Mesodermal cell (in vitro differentiated cells): ENCODE measurements at regions not wholly inside any gene's neighbourhood (a gene's known extent, or its start where the extent isn't known, plus 50 kb on each side); places are given as distances from the start of the nearest gene placed in this dataset.

Experiments used
- H3K27ac ChIP-seq: 2 replicates; pipeline ENCODE4 v1.7.0; 2013; ENCODE audit warnings: mild to moderate bottlenecking, low read depth, low read length, moderate library complexity; ENCODE audit not compliant: severe bottlenecking
- H3K36me3 ChIP-seq: 2 replicates; pipeline ENCODE4 v1.7.1; 2013; ENCODE audit warnings: mild to moderate bottlenecking, low read length, moderate library complexity; ENCODE audit not compliant: control insufficient read depth, insufficient read depth
- H3K4me1 ChIP-seq: one replicate; pipeline ENCODE4 v1.7.1; 2013; ENCODE audit warnings: mild to moderate bottlenecking, low read length; ENCODE audit not compliant: insufficient read depth, control insufficient read depth, poor library complexity, severe bottlenecking
- H3K4me3 ChIP-seq: 2 replicates; pipeline ENCODE4 v1.7.0; 2013; ENCODE audit warnings: low read length, control low read depth, mild to moderate bottlenecking; ENCODE audit not compliant: insufficient read depth, poor library complexity, severe bottlenecking; ENCODE audit errors: extremely low read depth
- H3K9me3 ChIP-seq: 2 replicates; pipeline ENCODE4 v1.7.1; 2013; ENCODE audit warnings: mild to moderate bottlenecking, low read length, moderate library complexity; ENCODE audit not compliant: control insufficient read depth
- WGBS, 2 experiments: methylation state at CpG; one replicate each; pipeline ENCODE4 v1.1.5; 2013; ENCODE audit warnings: missing lambda C conversion rate in 2 of 2; ENCODE audit not compliant: insufficient coverage in 2 of 2; 5-methylcytosine and 5-hydroxymethylcytosine counted together

DNA sequence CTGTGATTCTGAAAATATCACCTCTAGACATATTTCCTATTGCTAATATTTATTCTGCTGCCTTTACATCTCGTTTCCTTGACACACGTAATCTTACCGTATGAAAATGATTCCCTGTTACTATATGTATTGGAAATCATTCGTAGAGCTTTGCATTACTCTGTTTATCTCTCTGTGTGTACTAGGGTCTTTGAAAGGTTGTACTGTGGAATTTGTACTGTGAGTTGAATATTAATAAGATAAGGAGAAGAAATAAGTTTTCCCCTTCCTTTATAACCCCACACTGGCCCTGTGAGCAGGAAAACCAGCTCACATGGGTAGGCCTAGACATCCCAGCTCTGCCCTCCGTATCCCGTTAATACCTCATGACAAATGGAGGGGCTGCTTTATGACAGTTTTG lies 354.9 kb downstream of the KLF5 start:
- Histone ChIP-seq H3K9me3 (no peaks in the 10 kb centered on the region), H3K27ac (no peak overlapping the region), H3K4me1 (no peaks in the 10 kb centered on the region), H3K4me3 (no peak overlapping the region), H3K36me3 (no peaks in the 10 kb centered on the region)
- 100% methylated on average over 1 to 2 of the region's 6 CpGs for WGBS, 2 experiments

DNA sequence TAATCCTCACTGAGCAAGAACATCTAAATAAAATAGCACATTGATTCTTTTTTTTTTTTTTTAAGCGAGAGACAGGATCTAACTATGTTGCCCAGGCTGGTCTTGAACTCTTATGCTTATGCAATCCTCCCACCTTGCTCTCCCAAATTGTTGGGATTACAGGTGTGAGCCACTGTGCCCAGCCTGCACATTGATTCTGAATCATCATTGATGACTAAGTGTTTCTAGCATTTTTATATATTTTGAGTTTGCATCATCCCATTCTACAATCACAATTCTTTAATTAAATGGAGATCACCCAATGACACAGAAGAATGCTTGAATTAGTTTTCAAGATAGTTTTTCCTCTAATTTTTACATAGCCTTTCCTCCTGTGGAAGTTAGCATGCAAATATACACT lies 354.1 kb downstream of the KLF5 start:
- no CpG with 5 or more reads among the region's 1 CpG for WGBS, 2 experiments
- Histone ChIP-seq H3K4me3 (no peak overlapping the region), H3K27ac (no peak overlapping the region), H3K4me1 (no peaks in the 10 kb centered on the region), H3K9me3 (no peaks in the 10 kb centered on the region), H3K36me3 (no peaks in the 10 kb centered on the region)

DNA sequence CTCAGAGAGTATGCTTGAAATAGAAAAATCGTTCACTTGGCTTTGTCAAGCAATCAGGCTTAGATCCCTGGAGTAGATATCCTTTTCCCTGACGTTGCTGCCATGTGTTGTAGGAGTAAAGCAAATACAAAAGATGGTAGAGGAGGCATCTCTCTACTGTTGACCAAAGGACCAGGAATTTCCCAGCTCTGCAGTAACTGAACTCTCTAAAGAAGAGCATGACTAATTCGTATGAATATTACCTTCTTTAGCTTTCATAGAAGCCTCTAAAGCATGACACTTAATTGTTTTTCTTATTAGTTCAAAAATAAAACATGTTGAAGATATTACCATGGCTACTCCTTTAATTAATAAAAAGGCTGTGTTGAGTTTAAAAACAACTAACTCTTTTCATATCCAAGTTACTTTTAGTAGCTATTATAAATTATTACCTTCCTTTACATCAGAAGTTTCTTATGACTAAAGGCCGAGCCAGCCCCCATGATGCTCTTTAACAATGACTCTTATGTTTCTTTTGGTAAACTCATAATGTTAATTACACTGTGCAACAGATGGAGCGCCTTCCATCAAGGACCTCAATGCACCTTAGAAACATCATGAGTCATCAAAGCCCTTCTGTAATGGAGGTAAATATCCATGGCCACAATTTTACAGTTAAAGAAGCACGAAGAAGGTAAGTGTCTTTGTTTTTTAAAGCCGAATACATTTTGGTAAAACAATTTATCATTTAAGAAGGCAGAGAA lies 352.4 kb downstream of the KLF5 start:
- no peaks in the 10 kb centered on the region for H3K4me1 ChIP-seq
- H3K9me3 ChIP-seq, result no peaks in the 10 kb centered on the region
- H3K4me3 ChIP-seq, result no peak overlapping the region
- WGBS, 2 experiments, result 89 to 94% methylated on average over 2 to 4 of the region's 7 CpGs
- no peak overlapping the region for H3K27ac ChIP-seq
- no peaks in the 10 kb centered on the region for H3K36me3 ChIP-seq

DNA sequence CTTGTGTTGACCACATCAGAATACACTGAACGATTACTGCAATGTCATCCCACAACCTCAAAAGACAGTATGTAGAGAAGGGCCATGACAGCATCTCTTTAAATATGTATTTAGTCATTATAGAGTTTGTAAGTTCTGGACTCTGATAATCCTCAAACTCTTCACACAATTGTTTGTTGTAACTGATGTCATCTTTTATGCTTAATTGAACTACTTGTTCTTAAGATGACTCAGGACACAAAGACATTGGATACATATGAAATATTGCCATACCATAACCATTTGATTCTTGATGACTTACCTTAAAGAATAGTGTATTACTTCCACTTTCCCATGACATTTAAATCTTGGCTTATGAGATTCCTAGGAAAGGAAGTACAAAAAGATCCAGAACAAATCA lies 347.6 kb downstream of the KLF5 start:
- Histone ChIP-seq H3K27ac (no peak overlapping the region), H3K36me3 (no peaks in the 10 kb centered on the region), H3K4me1 (no peaks in the 10 kb centered on the region), H3K4me3 (no peak overlapping the region), H3K9me3 (no peaks in the 10 kb centered on the region)
- WGBS, 2 experiments, result no CpG with 5 or more reads among the region's 1 CpG

DNA sequence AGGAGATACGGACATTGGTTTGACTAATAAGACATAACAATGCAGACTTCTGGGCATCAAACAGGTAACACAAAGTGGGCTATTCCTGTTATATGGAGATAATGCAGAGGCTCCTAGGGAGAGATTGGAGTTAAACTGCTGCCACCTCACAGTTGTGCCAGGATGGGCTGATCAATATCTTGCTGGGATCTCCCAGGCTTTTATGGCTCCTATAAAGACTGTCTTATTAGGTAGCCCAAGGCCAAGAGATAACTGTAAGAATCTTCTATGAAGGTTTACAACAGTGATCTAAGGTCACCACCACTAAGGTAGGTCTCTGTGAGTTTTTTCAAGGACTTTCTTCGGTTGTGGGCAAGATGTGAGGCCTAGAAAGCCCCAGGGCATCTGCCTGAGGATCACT lies 345.8 kb downstream of the KLF5 start:
- WGBS, 2 experiments, result 83 to 100% methylated on average over 1 of the region's 2 CpGs
- Histone ChIP-seq H3K36me3 (no peaks in the 10 kb centered on the region), H3K4me1 (no peaks in the 10 kb centered on the region), H3K27ac (no peak overlapping the region), H3K4me3 (no peak overlapping the region), H3K9me3 (no peaks in the 10 kb centered on the region)

DNA sequence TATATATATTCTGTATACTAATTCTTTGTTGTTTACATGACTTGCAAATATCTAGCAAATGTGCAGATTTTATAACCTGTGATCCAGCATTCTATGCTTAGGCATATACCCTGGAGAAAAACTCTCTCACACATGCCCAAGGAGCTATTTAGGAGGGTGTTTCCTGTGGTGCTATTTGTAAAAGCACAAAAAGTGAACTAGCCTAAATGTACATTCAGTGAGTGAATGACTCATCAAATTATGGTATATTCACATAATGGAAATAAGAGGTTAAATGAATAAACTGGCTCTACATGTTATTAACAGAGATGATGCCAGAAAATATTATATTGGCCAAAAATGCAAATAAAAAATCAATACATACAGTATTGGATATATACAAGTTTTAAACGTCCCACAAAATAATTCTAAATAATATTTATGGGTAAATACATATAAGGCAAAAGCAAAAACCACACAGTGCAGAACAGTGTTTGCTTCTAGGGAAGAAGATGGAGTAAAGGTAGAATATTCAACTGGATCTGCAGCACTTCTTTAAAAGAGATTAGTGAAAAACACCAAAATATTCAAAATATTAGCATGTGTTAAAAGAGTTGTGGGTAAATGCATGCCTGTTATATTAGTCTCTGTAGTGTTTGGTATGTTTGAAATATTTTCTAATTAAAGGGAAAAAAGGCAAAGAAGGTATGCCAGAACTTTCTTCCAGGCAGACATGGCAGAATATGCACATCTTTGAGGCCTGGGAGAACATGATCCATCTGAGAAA lies 344.7 kb downstream of the KLF5 start:
- Histone ChIP-seq H3K36me3 (no peaks in the 10 kb centered on the region), H3K4me3 (no peak overlapping the region), H3K4me1 (no peaks in the 10 kb centered on the region), H3K9me3 (no peaks in the 10 kb centered on the region), H3K27ac (no peak overlapping the region)
- no CpG with 5 or more reads among the region's 1 CpG for WGBS, 2 experiments

DNA sequence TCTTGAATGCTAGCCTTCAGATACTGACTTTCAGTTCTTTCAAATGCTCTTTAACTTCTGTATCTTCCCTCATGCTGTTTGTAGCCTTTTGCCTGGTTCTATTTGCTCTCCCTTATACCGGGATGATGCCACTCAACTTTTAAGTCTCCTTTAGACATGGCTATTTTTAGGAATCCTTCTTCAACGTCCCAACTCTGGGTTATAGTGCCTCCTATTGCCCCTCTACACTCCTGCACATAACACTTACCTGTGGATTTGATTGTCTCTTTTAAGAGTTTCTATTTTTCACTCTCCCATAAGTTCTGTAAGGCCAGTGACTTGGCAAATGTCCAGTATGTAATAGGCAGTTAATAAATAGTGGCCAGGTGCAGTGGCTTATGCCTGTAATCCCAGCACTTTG lies 343.0 kb downstream of the KLF5 start:
- H3K36me3 ChIP-seq, result no peaks in the 10 kb centered on the region
- WGBS, 2 experiments, result 44 to 45% methylated on average over 1 to 2 of the region's 2 CpGs
- H3K4me1 ChIP-seq, result no peaks in the 10 kb centered on the region
- no peak overlapping the region for H3K27ac ChIP-seq
- H3K4me3 ChIP-seq, result no peak overlapping the region
- H3K9me3 ChIP-seq, result no peaks in the 10 kb centered on the region

DNA sequence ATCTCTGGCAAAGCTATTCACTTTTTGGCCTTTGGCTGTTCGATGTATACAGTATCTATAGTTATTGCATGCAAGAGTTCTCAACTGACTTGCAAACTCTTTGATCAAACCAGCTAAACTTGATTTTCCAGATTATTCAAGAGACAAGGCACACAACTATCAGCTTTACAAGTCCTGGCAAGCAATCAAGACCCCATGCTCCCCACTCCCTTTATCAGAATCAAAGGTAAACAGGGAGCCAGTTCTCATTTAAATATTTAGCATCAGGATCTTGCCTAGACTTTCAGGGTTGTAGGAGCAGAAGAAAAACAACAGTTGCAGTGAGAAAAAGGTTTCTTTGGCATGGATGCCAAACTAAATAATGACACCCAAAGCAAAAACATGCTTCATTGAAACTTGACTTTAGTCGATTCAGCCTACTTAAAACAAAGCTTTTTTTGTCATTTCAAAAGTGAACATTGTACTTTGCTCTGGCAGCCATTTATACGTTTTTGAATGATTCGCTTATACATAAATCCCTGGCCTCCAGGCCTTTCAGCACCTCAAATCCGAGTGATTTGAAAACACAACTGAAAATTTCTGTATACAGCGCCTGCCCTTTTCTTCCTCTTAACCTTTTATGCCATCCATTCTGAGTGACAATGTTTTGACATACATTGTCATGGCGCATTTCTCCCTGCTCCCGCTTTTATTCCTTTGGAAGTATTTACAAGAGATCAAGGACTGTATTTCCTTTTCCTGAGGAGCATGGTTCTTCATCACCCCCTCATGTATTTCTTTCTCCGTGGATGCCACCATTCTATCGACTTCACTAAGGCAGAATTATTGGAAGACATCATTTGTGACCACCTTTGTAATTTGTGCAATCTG lies 340.8 kb downstream of the KLF5 start:
- Histone ChIP-seq H3K36me3 (no peaks in the 10 kb centered on the region), H3K9me3 (no peaks in the 10 kb centered on the region), H3K4me1 (no peaks in the 10 kb centered on the region), H3K27ac (no peak overlapping the region), H3K4me3 (no peak overlapping the region)
- WGBS, 2 experiments, result 88 to 89% methylated on average over 5 to 7 of the region's 10 CpGs

DNA sequence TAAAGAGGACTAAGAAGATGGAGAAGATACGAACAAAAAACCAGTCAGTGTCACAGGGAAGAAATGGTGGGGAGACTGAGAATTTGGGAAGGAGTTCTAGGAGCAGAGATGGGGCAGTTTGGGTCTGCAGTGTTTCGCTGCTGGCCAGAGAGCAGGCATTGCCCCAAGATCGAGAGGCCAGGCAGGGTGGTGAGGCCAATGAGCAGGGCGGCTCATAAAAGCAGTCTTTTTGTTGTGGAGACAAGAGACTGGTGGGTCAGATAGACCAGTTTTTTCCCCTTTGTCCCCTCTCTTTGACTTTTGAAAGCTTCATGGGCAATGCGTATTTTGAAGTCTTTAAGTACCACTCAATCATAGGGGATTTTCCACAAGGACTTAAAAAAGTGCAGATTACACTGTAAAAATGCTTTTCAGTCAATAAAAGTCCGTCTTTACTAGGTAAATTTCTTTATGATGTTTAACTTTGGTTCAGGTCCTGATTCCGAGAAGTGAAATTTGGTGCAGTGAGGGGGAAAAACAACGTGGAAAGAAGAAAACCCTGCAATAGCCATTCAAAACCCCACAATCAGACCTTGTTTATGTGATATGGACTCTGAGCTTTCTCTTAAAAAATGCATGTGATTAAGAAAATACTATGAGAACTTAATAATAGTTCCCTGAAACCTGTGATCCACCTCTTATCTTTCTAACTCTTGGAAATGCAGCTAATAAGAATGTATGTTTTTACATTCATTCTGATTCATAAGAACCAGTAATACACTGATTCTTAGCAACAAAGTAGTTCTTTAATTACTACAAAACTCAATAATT lies 338.9 kb downstream of the KLF5 start:
- WGBS, 2 experiments, result 77 to 92% methylated on average over 4 to 5 of the region's 8 CpGs
- no peak overlapping the region for H3K4me3 ChIP-seq
- no peaks in the 10 kb centered on the region for H3K4me1 ChIP-seq
- no peaks in the 10 kb centered on the region for H3K36me3 ChIP-seq
- H3K9me3 ChIP-seq, result no peaks in the 10 kb centered on the region
- H3K27ac ChIP-seq, result no peak overlapping the region

DNA sequence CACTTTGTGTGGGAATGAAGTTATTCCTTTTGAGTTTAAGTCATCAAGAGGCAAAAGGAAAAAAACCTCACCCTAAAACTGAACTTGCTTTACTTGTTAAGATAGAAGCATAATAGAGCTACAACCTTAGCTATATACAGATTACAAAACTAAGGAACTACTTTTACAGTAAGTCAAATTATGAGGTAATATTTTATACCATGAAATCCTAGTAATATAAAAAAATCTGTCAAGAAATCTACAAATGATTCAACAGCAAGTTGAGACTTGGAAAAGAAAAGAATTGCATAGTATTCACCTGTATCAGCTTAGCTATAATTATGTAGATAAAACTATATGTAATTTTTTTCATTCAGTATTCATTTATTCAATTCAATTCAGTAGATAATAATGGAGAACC lies 335.3 kb downstream of the KLF5 start:
- H3K9me3 ChIP-seq, result no peaks in the 10 kb centered on the region
- no peaks in the 10 kb centered on the region for H3K4me1 ChIP-seq
- no peak overlapping the region for H3K27ac ChIP-seq
- no peak overlapping the region for H3K4me3 ChIP-seq
- H3K36me3 ChIP-seq, result no peaks in the 10 kb centered on the region
